Dermis microvascular lymphatic vessel endothelial cell (primary cell): ENCODE measurements at regions not wholly inside any gene's neighbourhood (a gene's known extent, or its start where the extent isn't known, plus 50 kb on each side); places are given as distances from the start of the nearest gene placed in this dataset.
A peak's percentile ranks its signal among the peaks of the same experiment; 100 is the strongest.

Experiments used
- DNase-seq, 2 donors: peaks; one replicate each; pipeline versions ENCODE4 v3.0.0 to v3.0.0-alpha.2; 2010; ENCODE audit warnings: low read depth in 2 of 2

- DNase-seq = no peak
Observed at GRCh38 chr1:36687312-36687711, 204.6 kb upstream of the CSF3R start.

- no peak for DNase-seq
Observed at GRCh38 chr1:36675931-36676562, 193.3 kb upstream of the CSF3R start.

GRCh38 chr1:36675106-36675505 lies 192.4 kb upstream of the CSF3R start:
- DNase-seq = no peak

GRCh38 chr1:36673202-36673601 lies 190.5 kb upstream of the CSF3R start:
- no peak for DNase-seq

- DNase-seq = no peak
Observed at GRCh38 chr1:36669262-36669661, 186.5 kb upstream of the CSF3R start.

GRCh38 chr1:36667836-36668235 lies 185.1 kb upstream of the CSF3R start:
- DNase-seq = no peak

GRCh38 chr1:36667256-36667655 lies 184.5 kb upstream of the CSF3R start:
- no peak for DNase-seq

GRCh38 chr1:36665478-36666080 lies 182.9 kb upstream of the CSF3R start:
- no peak for DNase-seq

- no peak for DNase-seq
Observed at GRCh38 chr1:36664571-36665287, 182.0 kb upstream of the CSF3R start.

GRCh38 chr1:36663772-36664430 lies 181.2 kb upstream of the CSF3R start:
- DNase-seq = no peak

GRCh38 chr1:36658838-36659237 lies 176.1 kb upstream of the CSF3R start:
- DNase-seq = no peak

- DNase-seq = no peak
Observed at GRCh38 chr1:36657826-36658225, 175.1 kb upstream of the CSF3R start.

- no peak for DNase-seq
Observed at GRCh38 chr1:36656838-36657237, 174.1 kb upstream of the CSF3R start.

- no peak for DNase-seq
Observed at GRCh38 chr1:36656271-36656670, 173.6 kb upstream of the CSF3R start.

- DNase-seq = no peak
Observed at GRCh38 chr1:36654586-36654985, 171.9 kb upstream of the CSF3R start.

- peak; percentile 21 to 26 for DNase-seq
Observed at GRCh38 chr1:36653850-36654249, 171.1 kb upstream of the CSF3R start.

- DNase-seq = no peak
Observed at GRCh38 chr1:36652586-36652985, 169.9 kb upstream of the CSF3R start.

GRCh38 chr1:36652011-36652410 lies 169.3 kb upstream of the CSF3R start:
- no peak for DNase-seq

- DNase-seq = no peak
Observed at GRCh38 chr1:36651176-36651910, 168.6 kb upstream of the CSF3R start.

- peak; percentile 35 to 61 for DNase-seq
Observed at GRCh38 chr1:36650200-36651065, 167.7 kb upstream of the CSF3R start.

GRCh38 chr1:36645867-36646266 lies 163.2 kb upstream of the CSF3R start:
- DNase-seq = no peak
